HL-60 (cell line): ENCODE measurements at regions not wholly inside any gene's neighbourhood (a gene's known extent, or its start where the extent isn't known, plus 50 kb on each side); places are given as distances from the start of the nearest gene placed in this dataset.

Experiments
- DNase-seq, 2 experiments: peaks; one replicate each; pipeline ENCODE4 v3.0.0-alpha.2; 2010 to 2020; ENCODE audit warnings: low read depth in 1 of 2, low spot score in 1 of 2
- H3K27ac ChIP-seq: fragments of 250-450 bp; sonication (Bioruptor Pico); replicated peaks from 2 replicates; pipeline ENCODE4 v1.5.1; 2020; ENCODE audit warnings: mild to moderate bottlenecking, moderate library complexity
- H3K27me3 ChIP-seq: fragments of 250-450 bp; sonication (Bioruptor Pico); 2 replicates; pipeline ENCODE4 v1.5.1; 2021; ENCODE audit warnings: mild to moderate bottlenecking, moderate library complexity; ENCODE audit not compliant: insufficient read depth, poor library complexity, severe bottlenecking
- H3K4me3 ChIP-seq: replicated peaks from 2 replicates; pipeline ENCODE4 v1.5.1; 2011; ENCODE audit warnings: mild to moderate bottlenecking, control low read depth, low read length; ENCODE audit not compliant: insufficient read depth
- GABPA ChIP-seq: IDR thresholded peaks from 2 replicates; pipeline ENCODE4 v1.6.1; 2012; ENCODE audit warnings: low read depth
- POLR2AphosphoS5 ChIP-seq: IDR thresholded peaks from 2 replicates; pipeline ENCODE4 v1.6.1; 2012; ENCODE audit warnings: low read depth
- REST ChIP-seq: IDR thresholded peaks from 2 replicates; pipeline ENCODE4 v1.6.1; 2012; ENCODE audit warnings: low read depth; ENCODE audit not compliant: insufficient replicate concordance
- SPI1 ChIP-seq: IDR thresholded peaks from 2 replicates; pipeline ENCODE4 v1.6.1; 2012; ENCODE audit warnings: low read depth, mild to moderate bottlenecking, borderline replicate concordance
- TF ChIP-seq, protein P1 (sequence below): IDR thresholded peaks from one replicate; pipeline ENCODE4 v1.5.1; 2011; ENCODE audit warnings: low read length, control low read depth, inconsistent platforms; ENCODE audit not compliant: insufficient read depth

DNA sequence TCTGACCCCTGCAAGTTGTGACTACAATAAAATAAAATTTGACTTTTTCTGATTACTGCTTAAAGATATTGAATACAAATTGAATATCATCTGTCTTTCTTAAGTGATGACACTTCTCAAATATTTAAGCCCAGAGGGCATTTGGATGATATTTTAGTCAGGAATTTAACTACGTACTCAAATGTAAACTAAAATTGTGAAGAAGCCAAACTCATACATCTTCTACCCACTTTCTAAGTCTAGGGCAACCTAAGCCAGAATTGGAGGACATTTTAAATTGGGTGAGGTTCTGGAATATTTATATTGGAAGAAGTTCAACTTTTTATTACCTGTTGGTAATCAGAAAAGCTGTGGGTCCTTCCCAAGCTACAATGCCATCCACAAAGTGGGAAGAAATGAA, 149.1 kb upstream of the WDR11 start:
- no peak for TF ChIP-seq GABPA
- Histone ChIP-seq H3K27ac (no peak overlapping the region), H3K27me3 (no peaks in the 10 kb centered on the region), H3K4me3 (no peak overlapping the region)
- DNase-seq: no peak

GRCh38 chr10:120705309-120705708, 145.9 kb upstream of the WDR11 start:
- no peak overlapping the region for H3K4me3 ChIP-seq
- DNase-seq: no peak
- no peaks in the 10 kb centered on the region for H3K27me3 ChIP-seq
- TF ChIP-seq REST (no peak), SPI1 (no peak), GABPA (no peak), POLR2AphosphoS5 (no peak)
- TF ChIP-seq, protein P1, sequence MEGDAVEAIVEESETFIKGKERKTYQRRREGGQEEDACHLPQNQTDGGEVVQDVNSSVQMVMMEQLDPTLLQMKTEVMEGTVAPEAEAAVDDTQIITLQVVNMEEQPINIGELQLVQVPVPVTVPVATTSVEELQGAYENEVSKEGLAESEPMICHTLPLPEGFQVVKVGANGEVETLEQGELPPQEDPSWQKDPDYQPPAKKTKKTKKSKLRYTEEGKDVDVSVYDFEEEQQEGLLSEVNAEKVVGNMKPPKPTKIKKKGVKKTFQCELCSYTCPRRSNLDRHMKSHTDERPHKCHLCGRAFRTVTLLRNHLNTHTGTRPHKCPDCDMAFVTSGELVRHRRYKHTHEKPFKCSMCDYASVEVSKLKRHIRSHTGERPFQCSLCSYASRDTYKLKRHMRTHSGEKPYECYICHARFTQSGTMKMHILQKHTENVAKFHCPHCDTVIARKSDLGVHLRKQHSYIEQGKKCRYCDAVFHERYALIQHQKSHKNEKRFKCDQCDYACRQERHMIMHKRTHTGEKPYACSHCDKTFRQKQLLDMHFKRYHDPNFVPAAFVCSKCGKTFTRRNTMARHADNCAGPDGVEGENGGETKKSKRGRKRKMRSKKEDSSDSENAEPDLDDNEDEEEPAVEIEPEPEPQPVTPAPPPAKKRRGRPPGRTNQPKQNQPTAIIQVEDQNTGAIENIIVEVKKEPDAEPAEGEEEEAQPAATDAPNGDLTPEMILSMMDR: no peak
- no peak overlapping the region for H3K27ac ChIP-seq

- no peak for TF ChIP-seq REST
- no peaks in the 10 kb centered on the region for H3K27me3 ChIP-seq
- H3K27ac ChIP-seq: no peak overlapping the region
- H3K4me3 ChIP-seq: no peak overlapping the region
- DNase-seq: no peak
Measured at GRCh38 chr10:120710076-120710475, 141.1 kb upstream of the WDR11 start.

- H3K4me3 ChIP-seq: no peak overlapping the region
- TF ChIP-seq REST: no peak
- no peak for TF ChIP-seq SPI1
- no peak for TF ChIP-seq GABPA
- TF ChIP-seq POLR2AphosphoS5: no peak
- TF ChIP-seq, protein P1: no peak
- no peaks in the 10 kb centered on the region for H3K27me3 ChIP-seq
- H3K27ac ChIP-seq: no peak overlapping the region
- no peak for DNase-seq
Measured at GRCh38 chr10:120711860-120712259, 139.3 kb upstream of the WDR11 start.
